DOHH2 (cell line): ENCODE measurements at regions not wholly inside any gene's neighbourhood (a gene's known extent, or its start where the extent isn't known, plus 50 kb on each side); places are given as distances from the start of the nearest gene placed in this dataset.

Experiments used
- H3F3A ChIP-seq: fragments of 200-600 bp; sonication (generic), shearing (Covaris generic); 2 replicates; pipeline ENCODE4 v1.6.0; 2016; ENCODE audit warnings: antibody characterized with exemption, mild to moderate bottlenecking; ENCODE audit not compliant: control insufficient read depth, insufficient read depth
- H3K27ac ChIP-seq: fragments of 200-600 bp; sonication (generic); 2 replicates; pipeline ENCODE4 v1.5.1; 2014; ENCODE audit warnings: low read depth, mild to moderate bottlenecking, low read length, moderate library complexity
- H3K27me3 ChIP-seq: fragments of 200-600 bp; sonication (generic); 2 replicates; pipeline ENCODE4 v1.6.1; 2014; ENCODE audit warnings: mild to moderate bottlenecking, low read length, mixed read lengths; ENCODE audit not compliant: control insufficient read depth
- H3K36me3 ChIP-seq: fragments of 200-600 bp; sonication (generic); 2 replicates; pipeline ENCODE4 v1.6.1; 2014; ENCODE audit warnings: mild to moderate bottlenecking, low read length, moderate library complexity, mixed read lengths; ENCODE audit not compliant: control insufficient read depth
- H3K4me1 ChIP-seq: fragments of 200-600 bp; sonication (generic); 2 replicates; pipeline ENCODE4 v1.6.1; 2014; ENCODE audit warnings: mild to moderate bottlenecking, low read length, mixed read lengths; ENCODE audit not compliant: control insufficient read depth
- H3K4me2 ChIP-seq: fragments of 200-600 bp; sonication (generic); 2 replicates; pipeline ENCODE4 v1.6.0; 2014; ENCODE audit warnings: mild to moderate bottlenecking, low read length, moderate library complexity
- H3K4me3 ChIP-seq: fragments of 200-600 bp; sonication (generic); 2 replicates; pipeline ENCODE4 v1.5.1; 2014; ENCODE audit warnings: mild to moderate bottlenecking, low read length, mixed read lengths
- H3K79me2 ChIP-seq: fragments of 200-600 bp; sonication (generic); 2 replicates; pipeline ENCODE4 v1.6.1; 2014; ENCODE audit warnings: mild to moderate bottlenecking, low read length, mixed read lengths; ENCODE audit not compliant: control insufficient read depth
- H3K9me2 ChIP-seq: fragments of 200-600 bp; sonication (generic); replicated peaks from 2 replicates; pipeline ENCODE4 v1.6.1; 2014; ENCODE audit warnings: mild to moderate bottlenecking, low read length, mixed read lengths; ENCODE audit not compliant: control insufficient read depth
- H3K9me3 ChIP-seq: fragments of 200-600 bp; sonication (generic); 2 replicates; pipeline ENCODE4 v1.6.1; 2014; ENCODE audit warnings: antibody characterized with exemption, low read length, mixed read lengths; ENCODE audit not compliant: control insufficient read depth, insufficient read depth
- H4K20me1 ChIP-seq: fragments of 200-600 bp; sonication (generic); 2 replicates; pipeline ENCODE4 v1.6.0; 2014; ENCODE audit warnings: low read depth, mild to moderate bottlenecking, antibody characterized with exemption, low read length, moderate library complexity; ENCODE audit not compliant: control insufficient read depth, insufficient read depth
- EZH2phosphoT487 ChIP-seq: fragments of 200-600 bp; sonication (generic); IDR thresholded peaks from 2 replicates; pipeline ENCODE4 v1.6.1; 2017; ENCODE audit warnings: borderline replicate concordance, mild to moderate bottlenecking, antibody characterized with exemption, low read length, moderate library complexity, mixed read lengths
- TF ChIP-seq, protein P1 (sequence below): fragments of 200-600 bp; sonication (generic); IDR thresholded peaks from one replicate; pipeline ENCODE4 v1.5.1; 2014; ENCODE audit warnings: antibody characterized with exemption, mild to moderate bottlenecking, low read depth, low read length; ENCODE audit not compliant: poor library complexity, severe bottlenecking

- TF ChIP-seq, protein P1, sequence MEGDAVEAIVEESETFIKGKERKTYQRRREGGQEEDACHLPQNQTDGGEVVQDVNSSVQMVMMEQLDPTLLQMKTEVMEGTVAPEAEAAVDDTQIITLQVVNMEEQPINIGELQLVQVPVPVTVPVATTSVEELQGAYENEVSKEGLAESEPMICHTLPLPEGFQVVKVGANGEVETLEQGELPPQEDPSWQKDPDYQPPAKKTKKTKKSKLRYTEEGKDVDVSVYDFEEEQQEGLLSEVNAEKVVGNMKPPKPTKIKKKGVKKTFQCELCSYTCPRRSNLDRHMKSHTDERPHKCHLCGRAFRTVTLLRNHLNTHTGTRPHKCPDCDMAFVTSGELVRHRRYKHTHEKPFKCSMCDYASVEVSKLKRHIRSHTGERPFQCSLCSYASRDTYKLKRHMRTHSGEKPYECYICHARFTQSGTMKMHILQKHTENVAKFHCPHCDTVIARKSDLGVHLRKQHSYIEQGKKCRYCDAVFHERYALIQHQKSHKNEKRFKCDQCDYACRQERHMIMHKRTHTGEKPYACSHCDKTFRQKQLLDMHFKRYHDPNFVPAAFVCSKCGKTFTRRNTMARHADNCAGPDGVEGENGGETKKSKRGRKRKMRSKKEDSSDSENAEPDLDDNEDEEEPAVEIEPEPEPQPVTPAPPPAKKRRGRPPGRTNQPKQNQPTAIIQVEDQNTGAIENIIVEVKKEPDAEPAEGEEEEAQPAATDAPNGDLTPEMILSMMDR: no peak
- TF ChIP-seq EZH2phosphoT487: no peak
- Histone ChIP-seq H3K4me3 (no peak overlapping the region), H4K20me1 (no peaks in the 10 kb centered on the region), H3K36me3 (no peaks in the 10 kb centered on the region), H3F3A (no peaks in the 10 kb centered on the region), H3K27ac (no peak overlapping the region), H3K9me3 (no peaks in the 10 kb centered on the region), H3K79me2 (no peaks in the 10 kb centered on the region), H3K4me1 (no peaks in the 10 kb centered on the region), H3K9me2 (no peaks in the 10 kb centered on the region), H3K4me2 (no peak overlapping the region), H3K27me3 (no peaks in the 10 kb centered on the region)
These were observed 767.4 kb upstream of the GHITM start for GRCh38 chr10:83371696-83372490.

DNA sequence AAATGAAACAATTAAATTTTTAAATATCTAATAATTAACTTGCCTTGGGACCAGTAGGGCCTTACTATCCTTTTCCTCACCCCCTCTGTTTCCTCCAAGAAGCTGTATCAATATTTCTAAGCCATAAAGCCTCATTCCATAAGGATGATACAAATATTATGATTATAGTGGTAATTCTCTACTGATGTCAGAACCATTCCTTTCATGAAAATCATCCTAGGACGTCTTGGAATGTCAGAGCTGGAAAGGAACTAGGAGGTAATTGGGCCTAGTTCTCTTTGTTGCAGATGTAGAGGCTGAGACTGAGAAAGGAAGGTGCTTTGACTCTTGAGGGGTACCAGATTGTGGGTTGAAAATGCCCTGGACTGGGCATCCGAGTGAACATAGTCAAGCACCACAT, 766.7 kb upstream of the GHITM start:
- Histone ChIP-seq H4K20me1 (no peaks in the 10 kb centered on the region), H3K27ac (no peak overlapping the region), H3K9me3 (no peaks in the 10 kb centered on the region), H3K4me2 (no peak overlapping the region), H3K4me3 (no peak overlapping the region), H3F3A (no peaks in the 10 kb centered on the region), H3K9me2 (no peaks in the 10 kb centered on the region), H3K4me1 (no peaks in the 10 kb centered on the region), H3K79me2 (no peaks in the 10 kb centered on the region), H3K27me3 (no peaks in the 10 kb centered on the region), H3K36me3 (no peaks in the 10 kb centered on the region)
- TF ChIP-seq EZH2phosphoT487: no peak
- TF ChIP-seq, protein P1: no peak

DNA sequence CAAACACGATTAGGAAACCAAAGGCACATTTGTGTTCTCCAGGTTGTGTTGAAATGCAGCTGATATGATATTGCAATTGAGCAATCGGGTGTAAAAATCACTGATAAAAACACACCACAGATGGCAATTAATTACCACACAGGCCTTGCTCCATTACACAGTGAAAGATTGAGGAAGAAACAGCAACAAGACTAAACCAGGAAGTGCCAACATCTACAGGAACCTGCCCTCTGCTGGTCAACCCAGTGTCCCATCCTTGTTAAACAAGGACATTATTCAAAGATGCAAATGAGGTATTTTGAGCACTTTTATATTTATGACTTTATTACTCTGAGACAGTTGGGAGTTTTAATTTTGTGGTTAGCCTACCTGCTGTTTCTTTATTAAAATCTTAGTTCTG, 765.6 kb upstream of the GHITM start:
- no peak overlapping the region for H3K4me2 ChIP-seq
- no peaks in the 10 kb centered on the region for H3K27me3 ChIP-seq
- no peaks in the 10 kb centered on the region for H3K4me1 ChIP-seq
- no peaks in the 10 kb centered on the region for H3K9me2 ChIP-seq
- H3K79me2 ChIP-seq: no peaks in the 10 kb centered on the region
- no peaks in the 10 kb centered on the region for H3K36me3 ChIP-seq
- H3K27ac ChIP-seq: no peak overlapping the region
- H3K4me3 ChIP-seq: no peak overlapping the region
- no peaks in the 10 kb centered on the region for H3F3A ChIP-seq
- no peaks in the 10 kb centered on the region for H3K9me3 ChIP-seq
- TF ChIP-seq, protein P1: peak; percentile 48
- no peak for TF ChIP-seq EZH2phosphoT487
- no peaks in the 10 kb centered on the region for H4K20me1 ChIP-seq
